ENCODE measurements at regions not wholly inside any gene's neighbourhood (a gene's known extent, or its start where the extent isn't known, plus 50 kb on each side); places are given as distances from the start of the nearest gene placed in this dataset.

DNA sequence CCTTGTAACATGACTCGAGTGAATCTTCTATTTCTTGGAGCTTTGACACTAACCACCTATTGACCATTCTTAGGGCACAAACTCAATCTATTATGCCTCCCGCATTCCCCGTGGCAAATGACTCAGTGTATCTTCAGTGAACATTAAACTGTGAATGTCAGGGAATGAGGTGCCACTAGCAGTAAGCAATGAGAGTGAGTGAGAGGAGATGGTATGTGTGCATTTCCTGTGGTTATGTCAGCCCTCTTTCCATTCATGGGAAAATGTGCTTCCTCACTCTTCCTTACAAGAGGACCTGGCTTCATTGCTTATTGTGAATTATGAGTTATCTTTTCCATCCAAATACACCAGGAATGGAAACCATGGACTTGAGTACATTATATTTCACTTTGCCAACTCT, 229.2 kb downstream of the EMP1 start:
- ChIA-PET CTCF (no interaction called here), POLR2A (no interaction called here)
- no peak for DNase-seq (ENCODE audit: extremely low spot score)
- TF ChIP-seq, protein P1, sequence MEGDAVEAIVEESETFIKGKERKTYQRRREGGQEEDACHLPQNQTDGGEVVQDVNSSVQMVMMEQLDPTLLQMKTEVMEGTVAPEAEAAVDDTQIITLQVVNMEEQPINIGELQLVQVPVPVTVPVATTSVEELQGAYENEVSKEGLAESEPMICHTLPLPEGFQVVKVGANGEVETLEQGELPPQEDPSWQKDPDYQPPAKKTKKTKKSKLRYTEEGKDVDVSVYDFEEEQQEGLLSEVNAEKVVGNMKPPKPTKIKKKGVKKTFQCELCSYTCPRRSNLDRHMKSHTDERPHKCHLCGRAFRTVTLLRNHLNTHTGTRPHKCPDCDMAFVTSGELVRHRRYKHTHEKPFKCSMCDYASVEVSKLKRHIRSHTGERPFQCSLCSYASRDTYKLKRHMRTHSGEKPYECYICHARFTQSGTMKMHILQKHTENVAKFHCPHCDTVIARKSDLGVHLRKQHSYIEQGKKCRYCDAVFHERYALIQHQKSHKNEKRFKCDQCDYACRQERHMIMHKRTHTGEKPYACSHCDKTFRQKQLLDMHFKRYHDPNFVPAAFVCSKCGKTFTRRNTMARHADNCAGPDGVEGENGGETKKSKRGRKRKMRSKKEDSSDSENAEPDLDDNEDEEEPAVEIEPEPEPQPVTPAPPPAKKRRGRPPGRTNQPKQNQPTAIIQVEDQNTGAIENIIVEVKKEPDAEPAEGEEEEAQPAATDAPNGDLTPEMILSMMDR (IDR thresholded peaks at IDR 0.05; ENCODE audit: control extremely low read depth, extremely low read depth, low read depth, missing control alignments): no peak

DNA sequence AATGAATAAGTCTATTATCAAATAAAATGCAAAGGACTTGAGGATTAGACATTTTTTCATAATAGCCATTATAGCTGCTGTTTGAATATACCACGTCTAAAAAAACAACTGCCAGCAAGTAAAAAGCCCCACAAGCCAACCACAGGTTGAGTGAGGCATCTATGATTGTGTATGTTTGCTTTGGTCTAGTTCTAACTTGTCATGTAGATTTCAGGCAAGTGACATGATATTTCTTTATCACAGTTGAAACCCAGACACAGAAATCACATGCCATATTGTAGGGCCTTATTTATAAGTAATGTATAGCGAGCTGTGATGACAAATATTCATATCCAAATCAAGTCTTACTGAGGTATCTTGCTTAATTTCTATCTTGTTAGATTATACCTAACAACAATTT, 225.8 kb downstream of the EMP1 start:
- no peak for DNase-seq (ENCODE audit: extremely low spot score)
- ChIA-PET POLR2A (no interaction called here), CTCF (interaction anchor here (0.9 kb wide), 1 partner anchor 19 kb away, joined by 3 read pairs; no protein-coding TSS in a partner anchor)
- TF ChIP-seq, protein P1 (IDR thresholded peaks at IDR 0.05; ENCODE audit: control extremely low read depth, extremely low read depth, low read depth, missing control alignments): no peak

GRCh38 chr12:13417516-13417915, 221.0 kb downstream of the EMP1 start:
- CTCF ChIA-PET: no interaction called here
- POLR2A ChIA-PET: no interaction called here
- TF ChIP-seq, protein P1 (IDR thresholded peaks at IDR 0.05; ENCODE audit: control extremely low read depth, extremely low read depth, low read depth, missing control alignments): no peak

DNA sequence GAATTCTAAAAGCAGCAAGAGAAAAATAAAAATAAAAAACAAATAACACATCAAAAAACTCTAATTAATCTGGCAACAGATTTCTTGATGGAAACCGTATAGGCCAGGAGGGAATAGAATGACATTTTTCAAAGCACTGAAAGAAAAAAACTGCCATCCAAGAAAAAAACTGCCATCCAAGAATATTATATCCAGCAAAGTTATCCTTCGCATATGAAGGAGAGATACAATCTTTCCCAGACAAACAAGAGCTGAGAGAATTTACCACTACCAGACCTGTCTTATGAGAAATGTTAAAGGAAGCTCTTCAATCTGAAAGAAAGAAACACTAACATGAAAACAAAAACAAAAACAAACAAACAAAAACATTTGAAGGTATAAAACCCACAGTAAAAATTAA, 214.8 kb downstream of the EMP1 start:
- ChIA-PET POLR2A (no interaction called here), CTCF (no interaction called here)
- TF ChIP-seq, protein P1 (IDR thresholded peaks at IDR 0.05; ENCODE audit: control extremely low read depth, extremely low read depth, low read depth, missing control alignments): no peak
- no peak for DNase-seq (ENCODE audit: extremely low spot score)

More at GRCh38 chr12:13417516-13417915, 221.0 kb downstream of the EMP1 start:
- no peak for DNase-seq (ENCODE audit: extremely low spot score)

DNA sequence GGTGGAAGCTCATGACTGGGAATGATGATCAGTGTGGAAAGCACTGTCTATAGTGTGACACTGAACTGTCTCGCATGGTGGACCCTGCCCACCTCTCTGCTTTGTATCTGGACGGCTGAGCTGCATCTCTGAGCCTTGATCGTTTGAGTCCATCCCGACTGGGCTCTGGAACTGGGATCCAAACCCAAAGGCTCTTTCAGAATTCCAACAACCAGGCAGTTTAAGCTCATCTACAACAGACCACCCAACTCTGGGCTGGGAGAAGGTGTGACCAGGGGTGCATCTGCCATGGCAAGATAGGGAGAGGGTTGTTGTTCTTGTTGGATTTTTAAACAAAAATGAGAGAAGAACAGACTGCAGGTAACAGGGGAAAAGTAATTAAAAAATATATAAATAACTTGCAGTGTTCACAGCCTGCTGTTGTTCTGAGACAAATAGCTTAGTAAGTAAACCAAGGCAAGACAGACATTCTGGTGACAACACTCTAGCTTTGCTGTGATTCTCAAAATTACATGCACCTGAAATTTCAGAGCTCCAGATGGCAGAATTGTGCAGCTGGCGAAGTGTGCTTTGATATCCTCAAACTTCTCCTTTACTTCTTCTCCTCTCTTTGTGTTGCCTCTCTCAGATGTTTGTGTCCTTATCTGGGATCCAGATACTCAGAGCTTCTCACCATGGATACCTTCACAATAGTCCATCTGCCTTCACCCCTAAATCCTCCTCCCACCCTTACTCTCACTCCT, 209.6 kb downstream of the EMP1 start:
- TF ChIP-seq, protein P1 (IDR thresholded peaks at IDR 0.05; ENCODE audit: control extremely low read depth, extremely low read depth, low read depth, missing control alignments): no peak
- DNase-seq (ENCODE audit: extremely low spot score): no peak
- CTCF ChIA-PET: interaction anchor here (0.7 to 2.4 kb wide), 4 partner anchors 8 to 1146 kb away, joined by 3 to 6 read pairs (median 3); no protein-coding TSS in a partner anchor
- POLR2A ChIA-PET: no interaction called here

DNA sequence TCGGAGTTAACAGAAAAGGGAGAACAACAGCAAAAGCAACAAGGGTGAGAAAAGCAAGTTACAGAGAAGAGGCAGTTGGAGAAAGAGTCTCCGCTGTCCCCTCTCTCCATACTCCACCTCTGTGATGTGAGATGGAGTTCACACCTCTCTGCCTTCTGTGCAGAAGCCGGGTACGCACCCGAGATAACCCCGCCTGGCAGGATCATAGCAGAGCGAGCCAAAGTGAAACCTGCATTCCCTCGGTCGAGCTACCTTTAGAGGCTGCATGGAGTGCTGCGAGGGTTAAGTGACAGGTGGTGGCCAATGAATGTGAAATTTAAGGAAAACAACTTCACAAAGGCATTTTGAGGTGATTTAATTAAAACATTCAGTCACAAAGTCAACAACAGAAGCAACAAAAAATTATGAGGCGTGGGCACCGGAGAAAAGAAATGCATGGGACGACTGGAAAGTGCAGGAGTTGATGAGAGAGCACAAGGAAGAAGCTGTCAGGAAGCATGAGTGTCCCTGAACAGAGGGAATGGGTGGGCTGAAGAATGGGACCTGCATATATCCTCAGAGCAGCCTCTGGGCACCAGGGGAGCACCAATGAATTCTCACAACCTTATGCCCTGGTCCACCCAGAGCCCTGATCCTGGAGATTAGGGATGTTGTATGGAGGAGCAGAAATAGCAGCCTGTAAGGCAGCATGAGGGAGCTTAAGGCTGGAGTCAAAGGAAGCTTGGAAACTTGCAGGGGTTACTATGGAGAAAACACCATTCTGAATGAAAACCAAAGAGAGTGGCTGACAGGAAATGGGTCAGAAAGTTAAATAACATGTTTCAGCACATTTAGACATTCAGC, 208.3 kb downstream of the EMP1 start:
- TF ChIP-seq, protein P1 (IDR thresholded peaks at IDR 0.05; ENCODE audit: control extremely low read depth, extremely low read depth, low read depth, missing control alignments): no peak
- ChIA-PET POLR2A (no interaction called here), CTCF (interaction anchor here (0.7 to 2.4 kb wide), 4 partner anchors 9 to 1147 kb away, joined by 3 to 6 read pairs (median 3); no protein-coding TSS in a partner anchor)
- no peak for DNase-seq (ENCODE audit: extremely low spot score)

Measured in GM10248 (cell line).